Small intestine (tissue), 7 donors: ENCODE measurements at regions not wholly inside any gene's neighbourhood (a gene's known extent, or its start where the extent isn't known, plus 50 kb on each side); places are given as distances from the start of the nearest gene placed in this dataset.
"Not testable (repeated sequence)": the region's sequence is repeated elsewhere in the genome, so short reads cannot be mapped to it uniquely, and the experiment has no call there.

ENCODE experiments used
- DNase-seq, 2 donors: peaks; one replicate each; pipeline versions ENCODE4 v3.0.0 to v3.0.0-alpha.2; 2013
- FAIRE-seq: peaks from 2 replicates; lab custom pipeline; 2012; peaks lifted over from hg19 to GRCh38; lab: Jason Lieb, UNC
- H3K27ac ChIP-seq, 3 donors: one replicate each; pipeline ENCODE4 v1.5.1; 2013; ENCODE audit warnings: low read length in 2 of 3, mild to moderate bottlenecking in 2 of 3, control low read depth in 1 of 3, inconsistent platforms in 1 of 3, low read depth in 1 of 3, moderate library complexity in 1 of 3
- H3K27me3 ChIP-seq, 3 donors: one replicate each; pipeline ENCODE4 v1.6.1; 2013; ENCODE audit warnings: low read length in 3 of 3, inconsistent platforms in 1 of 3; ENCODE audit not compliant: control insufficient read depth in 3 of 3, insufficient read depth in 3 of 3
- H3K36me3 ChIP-seq, 3 donors: one replicate each; pipeline ENCODE4 v1.6.1; 2013; ENCODE audit warnings: low read length in 3 of 3, inconsistent platforms in 1 of 3, low read depth in 1 of 3, mild to moderate bottlenecking in 1 of 3, moderate library complexity in 1 of 3; ENCODE audit not compliant: control insufficient read depth in 3 of 3, insufficient read depth in 2 of 3
- H3K4me1 ChIP-seq, 3 donors: one replicate each; pipeline ENCODE4 v1.6.1; 2013; ENCODE audit warnings: low read length in 2 of 3, inconsistent platforms in 1 of 3, low read depth in 1 of 3, mild to moderate bottlenecking in 1 of 3, moderate library complexity in 1 of 3; ENCODE audit not compliant: control insufficient read depth in 3 of 3, insufficient read depth in 2 of 3
- H3K4me3 ChIP-seq, 3 donors: one replicate each; pipeline ENCODE4 v1.5.1; 2013; ENCODE audit warnings: low read length in 3 of 3, control low read depth in 1 of 3, inconsistent platforms in 1 of 3, low read depth in 1 of 3, mild to moderate bottlenecking in 1 of 3, moderate library complexity in 1 of 3
- H3K9me3 ChIP-seq, 2 donors: one replicate each; pipeline ENCODE4 v1.6.1; 2013; ENCODE audit warnings: low read depth in 1 of 2, low read length in 1 of 2; ENCODE audit not compliant: control insufficient read depth in 2 of 2, insufficient read depth in 1 of 2
- WGBS, 3 donors: extraction: QIAGEN DNeasy Blood & Tissue Kit; methylation state at CpG; one replicate each; pipeline ENCODE4 v1.1.7; 2013; 5-methylcytosine and 5-hydroxymethylcytosine counted together
- donor health status: healthy with polysubstance abuse.
- donor health status: control.
- donor health status: control.
- donor health status: Bipolar disorder and iron deficiency.
- donor health status: healthy.

GRCh38 chr7:86437951-86438450, 205.7 kb upstream of the GRM3 start:
- no peak overlapping the region for H3K27ac ChIP-seq
- no peaks in the 10 kb centered on the region for H3K27me3 ChIP-seq
- H3K4me3 ChIP-seq = no peak overlapping the region
- WGBS, 3 donors = 52 to 64% (median 56%) methylated on average over 2 of the region's 2 CpGs
- FAIRE-seq (no peak), DNase-seq (no peak)
- no peaks in the 10 kb centered on the region for H3K9me3 ChIP-seq
- H3K36me3 ChIP-seq = no peaks in the 10 kb centered on the region
- H3K4me1 ChIP-seq = no peaks in the 10 kb centered on the region

GRCh38 chr7:86431761-86432160, 211.9 kb upstream of the GRM3 start:
- no peak overlapping the region for H3K4me3 ChIP-seq
- FAIRE-seq (no peak), DNase-seq (no peak)
- no peaks in the 10 kb centered on the region for H3K27me3 ChIP-seq
- WGBS, 3 donors = 64 to 76% (median 74%) methylated on average over 4 of the region's 4 CpGs
- no peak overlapping the region for H3K27ac ChIP-seq
- no peaks in the 10 kb centered on the region for H3K36me3 ChIP-seq
- H3K4me1 ChIP-seq = no peaks in the 10 kb centered on the region
- no peaks in the 10 kb centered on the region for H3K9me3 ChIP-seq

- Histone ChIP-seq H3K27ac (no peak overlapping the region), H3K4me3 (no peak overlapping the region), H3K36me3 (no peaks in the 10 kb centered on the region), H3K27me3 (no peaks in the 10 kb centered on the region), H3K9me3 (peaks cover 0 to 3% of the 10 kb centered on the region in 2 donors), H3K4me1 (no peaks in the 10 kb centered on the region)
- DNase-seq (no peak), FAIRE-seq (no peak)
- 49 to 68% (median 54%) methylated on average over 2 of the region's 2 CpGs for WGBS, 3 donors
These were observed 231.9 kb upstream of the GRM3 start for GRCh38 chr7:86411814-86412213.

- Histone ChIP-seq H3K27me3 (no peaks in the 10 kb centered on the region), H3K4me3 (no peak overlapping the region), H3K36me3 (no peaks in the 10 kb centered on the region), H3K4me1 (no peaks in the 10 kb centered on the region), H3K9me3 (no peaks in the 10 kb centered on the region), H3K27ac (no peak overlapping the region)
- 74 to 82% (median 82%) methylated on average over 7 of the region's 7 CpGs for WGBS, 3 donors
- no peak for FAIRE-seq
- no peak for DNase-seq
These were observed 236.4 kb upstream of the GRM3 start for GRCh38 chr7:86407291-86407690.

GRCh38 chr7:86391813-86392212, 251.9 kb upstream of the GRM3 start:
- FAIRE-seq (no peak), DNase-seq (no peak)
- 61 to 68% (median 65%) methylated on average over 6 of the region's 6 CpGs for WGBS, 3 donors
- H3K9me3 ChIP-seq = peaks cover 0 to 8% of the 10 kb centered on the region in 2 donors
- no peaks in the 10 kb centered on the region for H3K4me1 ChIP-seq
- H3K36me3 ChIP-seq = no peaks in the 10 kb centered on the region
- H3K27me3 ChIP-seq = no peaks in the 10 kb centered on the region
- no peak overlapping the region for H3K27ac ChIP-seq
- H3K4me3 ChIP-seq = no peak overlapping the region

- H3K27ac ChIP-seq, H3K9me3 ChIP-seq, H3K4me1 ChIP-seq, H3K36me3 ChIP-seq, H3K27me3 ChIP-seq, FAIRE-seq, H3K4me3 ChIP-seq, DNase-seq: not testable (repeated sequence)
- 79 to 87% (median 87%) methylated on average over 10 of the region's 10 CpGs for WGBS, 3 donors
These were observed 268.1 kb upstream of the GRM3 start for GRCh38 chr7:86375602-86376001.

GRCh38 chr7:86372262-86372661, 271.4 kb upstream of the GRM3 start:
- Histone ChIP-seq H3K4me3 (no peak overlapping the region), H3K27me3 (no peaks in the 10 kb centered on the region), H3K36me3 (no peaks in the 10 kb centered on the region), H3K27ac (no peak overlapping the region), H3K4me1 (no peaks in the 10 kb centered on the region), H3K9me3 (peaks cover 0 to 10% of the 10 kb centered on the region in 2 donors)
- WGBS, 3 donors = 78 to 85% (median 80%) methylated on average over 3 of the region's 3 CpGs
- no peak for DNase-seq
- no peak for FAIRE-seq

GRCh38 chr7:86366946-86367345, 276.8 kb upstream of the GRM3 start:
- Histone ChIP-seq H3K4me1 (no peaks in the 10 kb centered on the region), H3K9me3 (no peaks in the 10 kb centered on the region), H3K27ac (no peak overlapping the region), H3K27me3 (no peaks in the 10 kb centered on the region), H3K36me3 (no peaks in the 10 kb centered on the region), H3K4me3 (no peak overlapping the region)
- DNase-seq (no peak), FAIRE-seq (no peak)

GRCh38 chr7:86340407-86340806, 303.3 kb upstream of the GRM3 start:
- H3K4me3 ChIP-seq, H3K27ac ChIP-seq, H3K4me1 ChIP-seq, DNase-seq, H3K9me3 ChIP-seq, FAIRE-seq, H3K27me3 ChIP-seq, H3K36me3 ChIP-seq: not testable (repeated sequence)
- 83 to 94% (median 88%) methylated on average over 9 to 14 of the region's 14 CpGs for WGBS, 3 donors
